Stimulated activated CD4-positive, alpha-beta T cell treated with anti-CD3 and anti-CD28 coated beads, Interleukin-2, amount 100 ng/mL, for 24 hours (primary cell): ENCODE measurements at regions not wholly inside any gene's neighbourhood (a gene's known extent, or its start where the extent isn't known, plus 50 kb on each side); places are given as distances from the start of the nearest gene placed in this dataset.

Experiments used
- DNase-seq, 2 donors: peaks; one replicate each; pipeline ENCODE4 v3.0.0-alpha.2; 2020

DNA sequence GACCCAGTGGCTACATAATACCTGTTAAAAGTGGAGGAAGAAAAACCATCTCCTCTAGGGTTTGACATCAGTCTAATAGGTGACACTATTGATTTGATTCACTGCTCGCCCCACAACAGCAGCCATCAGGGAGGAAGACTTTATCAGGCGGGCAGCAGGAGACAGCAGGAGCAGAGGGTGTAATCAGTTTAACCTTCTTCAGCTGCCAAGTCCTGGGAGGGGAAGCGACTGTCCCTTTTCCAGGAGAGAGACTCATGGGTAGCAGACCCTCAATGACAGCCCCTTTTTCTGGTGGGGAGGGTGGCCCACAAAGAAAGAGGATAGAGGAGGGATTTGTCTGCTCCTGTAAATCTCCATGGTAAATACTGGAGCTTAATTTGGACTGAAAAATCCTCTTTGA is 291.8 kb downstream of the HAPSTR1 start:
- DNase-seq, result no peak

DNA sequence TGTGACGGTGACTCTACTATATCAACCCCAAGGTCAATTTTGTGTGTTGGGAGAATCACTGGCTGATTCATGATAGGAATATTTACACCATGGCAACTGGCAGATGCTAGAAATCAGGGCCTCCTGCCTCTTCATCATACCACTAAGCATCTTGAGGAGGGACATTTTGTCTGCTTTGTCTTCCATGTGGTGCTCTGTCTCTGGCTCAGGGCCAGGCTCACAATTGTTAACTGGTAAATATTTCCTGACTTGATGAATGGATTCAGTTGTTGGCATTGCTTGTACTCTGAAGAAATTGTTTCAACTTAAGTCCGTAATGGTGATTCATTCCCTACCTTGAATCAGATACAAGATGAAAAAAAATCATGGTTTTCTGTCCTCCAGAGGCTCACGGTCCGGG is 292.7 kb downstream of the HAPSTR1 start:
- DNase-seq, result no peak

DNA sequence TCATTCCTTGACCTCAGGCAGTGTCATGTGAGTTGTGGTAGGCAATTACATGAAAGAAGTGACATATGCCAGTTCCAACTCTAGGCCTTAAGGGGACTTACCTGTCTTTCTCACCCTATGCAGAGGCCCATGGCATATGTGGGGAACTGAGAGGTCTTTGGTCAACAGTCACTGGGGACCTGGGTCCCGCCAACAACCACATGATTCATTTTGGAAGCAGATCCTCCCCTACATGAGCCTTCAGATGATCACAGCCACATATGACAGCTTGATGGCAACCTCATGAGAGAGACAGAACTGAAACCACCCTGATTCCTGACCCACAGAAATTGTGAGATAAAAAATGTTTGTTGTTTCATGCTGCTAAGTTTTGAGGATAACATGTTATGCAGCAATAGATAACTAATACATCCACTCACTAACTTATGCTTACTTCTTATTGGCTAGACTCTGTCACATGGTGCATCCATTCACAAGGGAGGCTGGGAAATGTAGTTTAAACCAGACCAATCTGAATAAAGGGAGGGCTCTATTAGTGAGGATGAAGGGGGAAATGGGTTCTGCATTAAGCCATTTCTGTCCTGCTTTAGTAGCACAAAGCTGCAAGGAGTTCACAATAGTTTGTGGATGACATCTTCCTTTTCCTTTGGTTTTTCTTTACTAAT is 298.2 kb downstream of the HAPSTR1 start:
- DNase-seq, result no peak

DNA sequence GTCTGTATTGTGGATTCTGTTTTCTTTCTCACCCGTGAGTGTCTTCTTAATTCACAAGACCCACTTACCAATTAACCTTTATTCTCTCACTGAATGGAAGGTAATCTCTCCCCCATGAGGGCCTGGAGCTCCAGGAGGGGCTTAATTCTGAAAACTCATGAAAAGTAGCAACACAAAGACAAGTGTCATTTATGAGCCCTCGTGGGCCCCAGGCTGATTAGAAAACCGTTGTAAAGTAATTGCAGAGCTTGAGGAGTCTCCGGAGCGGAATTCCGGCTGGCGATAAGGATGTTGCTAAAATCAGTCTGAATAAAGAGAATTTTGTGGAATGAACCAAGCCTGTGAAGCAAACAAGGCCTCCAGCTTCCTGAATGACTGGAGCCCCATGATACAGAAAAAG is 301.5 kb downstream of the HAPSTR1 start:
- no peak for DNase-seq

DNA sequence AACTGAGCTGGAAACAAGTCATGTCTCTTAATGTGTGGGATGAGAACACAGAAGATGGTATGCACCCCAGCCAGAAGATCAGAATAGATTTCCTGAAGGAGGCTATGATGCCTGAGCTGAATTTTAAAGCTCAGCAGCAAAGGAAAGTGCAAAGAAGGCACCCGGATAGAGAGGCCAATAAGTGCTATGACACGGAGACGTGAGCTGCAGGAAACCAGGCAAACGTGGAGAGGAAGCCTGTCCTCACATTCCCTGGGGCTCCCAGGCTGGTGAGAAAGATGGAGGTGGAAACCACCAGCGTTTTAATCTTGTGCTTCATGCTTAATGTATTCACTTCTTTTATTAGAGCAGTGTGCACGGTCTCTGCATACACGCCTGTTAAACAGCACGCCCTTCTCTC is 302.1 kb downstream of the HAPSTR1 start:
- no peak for DNase-seq

DNA sequence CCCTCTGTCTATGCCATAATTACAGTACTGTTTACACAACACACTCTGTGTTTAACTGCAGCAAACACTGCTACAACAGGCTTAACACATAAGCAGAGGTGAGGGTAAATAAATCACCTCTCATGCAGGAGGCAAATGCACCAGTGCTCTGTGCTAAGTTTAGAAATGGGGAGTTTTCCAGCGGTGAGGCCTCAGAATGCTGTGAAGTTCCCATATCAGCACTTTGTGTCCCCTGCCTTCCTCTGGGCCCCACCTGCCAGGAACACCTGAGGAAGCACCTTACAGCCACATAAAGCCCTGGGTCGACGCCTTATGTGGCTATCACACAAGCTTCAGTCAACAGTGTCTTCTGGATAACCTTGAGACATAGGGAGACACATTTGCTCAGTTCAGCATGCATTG is 304.5 kb downstream of the HAPSTR1 start:
- DNase-seq, result no peak

DNA sequence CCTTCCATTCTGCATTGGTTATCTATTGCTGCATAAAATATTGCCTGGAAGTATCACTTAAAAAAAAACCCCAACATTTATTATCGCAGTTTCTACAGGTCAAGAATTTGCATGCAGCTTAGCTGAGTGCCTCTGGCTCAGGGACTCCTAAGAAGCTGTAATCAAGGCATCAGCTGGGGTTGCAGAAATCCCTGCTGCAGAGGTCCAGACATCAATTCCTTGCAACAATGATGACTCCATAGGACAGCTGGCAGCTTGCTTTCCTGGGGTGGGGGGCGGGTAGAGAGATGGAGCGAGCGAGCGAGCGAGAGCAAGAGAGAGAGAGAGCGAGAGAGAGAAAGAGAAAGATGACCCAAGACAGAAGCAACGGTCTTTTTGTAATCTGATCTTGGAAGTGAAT is 308.1 kb downstream of the HAPSTR1 start:
- no peak for DNase-seq

DNA sequence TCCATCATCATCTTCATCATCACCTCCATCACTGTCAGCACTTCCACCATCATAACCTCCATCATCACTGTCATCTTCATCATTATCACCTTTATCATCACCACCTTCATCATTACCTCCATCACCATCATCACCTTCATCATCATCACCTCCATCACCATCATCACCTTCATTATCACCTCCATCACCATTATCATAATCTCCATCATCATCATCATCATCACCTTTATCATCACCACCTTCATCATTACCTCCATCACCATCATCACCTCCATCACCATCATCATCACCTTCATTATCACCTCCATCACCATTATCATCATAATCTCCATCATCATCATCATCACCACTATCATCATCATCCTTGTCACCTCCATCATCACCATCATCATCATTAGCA is 309.7 kb downstream of the HAPSTR1 start:
- no peak for DNase-seq

DNA sequence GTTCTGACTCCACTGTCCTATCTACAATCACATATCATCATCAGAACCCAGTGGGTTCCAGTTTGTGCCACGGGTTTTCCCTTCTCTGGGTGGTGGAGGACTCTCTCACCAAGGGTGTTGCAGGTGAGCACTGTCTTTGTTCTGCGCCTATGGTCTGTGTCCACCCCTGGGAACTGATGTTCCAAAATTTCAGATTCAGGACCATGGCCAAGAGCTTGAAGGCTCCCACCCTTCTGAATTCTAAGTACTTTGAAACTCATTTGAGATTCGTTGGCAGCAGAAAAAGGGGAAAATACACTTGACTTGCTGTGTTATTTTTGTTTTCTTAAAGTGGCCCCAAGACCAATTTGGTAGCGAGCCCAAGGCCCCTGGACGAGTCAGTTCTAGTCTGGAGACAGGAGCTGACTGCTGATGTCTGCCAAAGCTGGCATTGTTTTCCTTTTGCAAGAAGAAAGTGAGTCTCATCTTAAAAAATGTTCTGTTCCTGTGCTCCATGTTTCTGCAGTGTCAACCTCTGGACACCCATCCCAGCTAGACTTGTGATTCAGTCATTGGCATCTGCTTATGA is 310.9 kb downstream of the HAPSTR1 start:
- DNase-seq, result no peak

DNA sequence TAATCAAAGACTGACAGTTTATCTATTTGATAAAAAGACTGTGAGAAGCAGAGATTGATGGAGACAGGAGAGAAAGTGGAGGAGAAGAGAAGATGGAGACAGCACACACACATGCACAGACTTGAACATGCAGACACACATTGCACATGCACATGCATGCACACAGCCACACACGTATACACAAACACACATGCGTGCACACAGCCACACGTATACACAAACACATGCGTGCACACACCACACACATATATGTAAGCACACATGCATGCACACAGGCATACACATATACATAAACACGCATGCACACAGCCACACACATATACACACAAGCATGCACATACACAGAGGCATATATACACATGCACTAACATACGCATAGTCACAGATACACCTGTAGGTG is 313.4 kb downstream of the HAPSTR1 start:
- DNase-seq, result no peak

DNA sequence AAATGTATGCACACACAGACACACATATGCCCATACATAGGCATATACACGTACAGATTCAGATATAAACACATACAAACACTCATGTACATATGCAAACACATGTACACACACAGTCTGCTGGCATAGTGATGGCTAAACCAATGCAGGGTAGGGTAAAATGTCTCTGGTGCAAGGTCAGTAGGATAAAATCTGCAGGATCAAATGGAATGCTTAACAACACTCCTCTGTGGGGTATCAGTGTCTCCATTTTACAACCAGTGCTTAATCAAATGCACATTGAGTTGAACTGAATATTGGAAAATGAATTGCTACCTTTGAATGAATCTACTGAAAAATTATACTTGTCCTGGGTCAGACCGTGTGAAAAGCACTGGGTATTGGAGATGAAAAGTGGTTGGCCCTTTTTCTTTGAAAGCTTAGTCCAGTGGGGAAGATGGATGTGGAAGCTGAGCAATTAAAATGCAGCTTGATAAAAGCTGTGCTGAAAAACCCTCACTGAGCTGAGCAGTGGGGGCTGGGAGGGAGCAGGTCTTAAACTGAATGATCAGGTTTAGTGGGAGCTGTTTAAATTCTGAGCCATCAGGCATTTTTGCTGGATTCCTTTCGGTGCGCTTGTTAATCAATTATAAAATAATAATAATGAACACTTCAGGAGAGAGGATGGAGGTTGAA is 314.7 kb downstream of the HAPSTR1 start:
- no peak for DNase-seq

DNA sequence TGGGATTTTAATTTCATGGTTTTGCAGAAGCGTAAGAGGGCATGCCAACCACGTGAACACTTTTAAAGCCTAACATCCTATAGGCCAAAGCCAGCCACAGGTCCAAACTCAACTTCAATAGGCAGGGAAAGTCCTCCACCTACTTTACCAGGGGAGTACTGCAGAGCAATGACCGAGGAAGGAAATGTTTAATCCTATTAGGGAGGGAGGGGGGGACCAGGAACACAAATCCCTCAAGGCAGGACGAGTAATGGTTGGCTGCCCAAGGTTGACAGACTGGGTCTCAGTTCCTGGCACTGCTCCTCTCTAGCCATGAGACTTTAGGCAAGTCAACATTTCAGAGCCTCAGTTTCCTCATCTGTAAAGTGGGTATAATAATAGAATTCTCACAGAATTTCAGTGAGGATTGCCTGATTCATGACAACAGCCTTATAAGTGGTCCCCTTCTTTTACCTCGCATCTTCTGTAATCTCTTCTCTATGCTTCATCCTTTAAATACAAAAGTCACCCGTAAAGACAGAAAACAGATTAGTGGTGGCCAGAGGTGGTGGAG is 315.8 kb downstream of the HAPSTR1 start:
- DNase-seq, result no peak

DNA sequence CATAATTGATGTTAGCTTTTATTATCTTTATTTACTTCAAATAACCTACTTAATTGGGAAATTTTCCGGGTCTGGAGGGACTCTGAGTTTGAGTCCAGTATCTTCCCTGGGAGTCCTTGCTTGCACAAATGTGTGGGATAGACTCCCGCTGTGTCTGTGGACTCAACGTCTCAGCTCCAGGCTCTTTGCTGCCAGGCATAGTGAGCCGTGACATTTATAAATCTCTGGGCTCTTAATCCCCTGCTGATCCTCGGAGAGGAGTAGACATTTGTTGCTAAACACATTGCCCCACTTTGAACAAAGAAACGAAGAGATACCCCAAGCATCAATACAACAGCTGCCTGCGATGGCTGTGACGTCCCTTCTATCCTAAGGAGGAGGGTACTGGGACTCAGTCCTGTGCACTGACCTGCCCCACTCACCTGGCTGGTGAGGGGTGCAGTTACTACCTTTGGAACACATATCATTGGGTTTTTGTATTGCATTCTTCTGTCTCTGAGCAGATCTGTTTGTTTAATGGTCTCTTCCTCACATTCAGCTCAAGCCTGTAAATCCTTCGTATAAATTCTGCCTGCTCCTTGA is 316.9 kb downstream of the HAPSTR1 start:
- no peak for DNase-seq

DNA sequence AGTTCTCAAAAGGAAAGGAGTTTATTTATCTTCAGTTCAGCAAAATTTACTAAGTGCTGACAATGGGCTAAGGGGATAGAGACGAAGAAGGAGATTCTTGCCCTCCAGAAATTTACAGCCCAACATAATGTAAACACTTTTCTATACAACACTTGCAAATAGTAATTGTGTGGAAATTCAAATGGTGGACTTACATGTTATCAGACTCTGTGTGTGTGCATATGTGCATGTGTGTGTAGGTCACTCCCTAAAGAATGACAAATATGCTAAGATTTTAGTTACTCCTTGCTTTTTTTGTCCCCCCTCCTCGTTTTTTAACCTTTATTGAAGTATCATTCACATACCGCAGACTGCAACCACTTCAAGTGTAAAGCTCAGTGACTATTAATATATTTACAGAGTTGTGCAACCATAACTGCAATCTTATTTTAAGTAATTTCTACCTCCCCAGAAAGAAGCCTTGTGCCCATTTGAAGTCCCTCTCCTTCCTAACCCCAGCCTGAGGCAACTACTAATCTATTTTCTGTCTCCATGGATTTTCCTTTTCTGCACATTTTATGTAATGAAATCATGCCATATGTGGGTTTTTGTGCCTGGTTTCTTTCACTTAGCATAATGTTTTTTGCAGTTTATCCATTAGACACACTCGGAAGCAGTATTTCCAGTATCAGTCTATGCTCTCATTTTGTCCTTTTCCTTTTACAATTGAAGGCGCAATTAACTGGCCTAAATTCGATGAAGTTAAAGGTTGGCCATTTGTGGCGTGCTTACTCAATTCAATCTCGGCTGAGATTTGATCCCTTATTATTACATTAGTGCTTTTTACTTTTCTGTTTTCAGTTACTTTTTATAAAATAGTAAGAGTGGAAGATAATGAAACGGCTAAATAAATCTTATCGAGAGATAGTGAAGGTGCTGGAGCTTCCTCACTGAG is 318.4 kb downstream of the HAPSTR1 start:
- no peak for DNase-seq

DNA sequence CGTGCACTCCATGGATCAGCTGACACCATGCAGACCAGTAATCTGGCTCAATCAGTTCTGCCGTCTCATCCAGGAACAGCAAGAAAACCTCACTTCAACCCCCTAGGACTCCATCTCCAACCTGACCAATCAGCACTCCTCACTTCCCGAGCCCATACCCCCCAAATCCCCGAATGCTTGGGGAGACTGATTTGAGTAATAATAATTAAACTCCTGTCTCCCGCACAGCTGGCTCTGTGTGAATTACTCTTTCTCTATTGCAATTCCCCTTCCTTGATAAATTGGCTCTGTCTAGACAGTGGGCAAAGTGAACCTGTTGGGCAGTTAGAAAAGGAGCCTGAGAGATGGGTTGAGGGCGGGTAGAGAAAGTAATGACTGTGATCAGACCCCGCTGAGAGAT is 320.0 kb downstream of the HAPSTR1 start:
- no peak for DNase-seq

DNA sequence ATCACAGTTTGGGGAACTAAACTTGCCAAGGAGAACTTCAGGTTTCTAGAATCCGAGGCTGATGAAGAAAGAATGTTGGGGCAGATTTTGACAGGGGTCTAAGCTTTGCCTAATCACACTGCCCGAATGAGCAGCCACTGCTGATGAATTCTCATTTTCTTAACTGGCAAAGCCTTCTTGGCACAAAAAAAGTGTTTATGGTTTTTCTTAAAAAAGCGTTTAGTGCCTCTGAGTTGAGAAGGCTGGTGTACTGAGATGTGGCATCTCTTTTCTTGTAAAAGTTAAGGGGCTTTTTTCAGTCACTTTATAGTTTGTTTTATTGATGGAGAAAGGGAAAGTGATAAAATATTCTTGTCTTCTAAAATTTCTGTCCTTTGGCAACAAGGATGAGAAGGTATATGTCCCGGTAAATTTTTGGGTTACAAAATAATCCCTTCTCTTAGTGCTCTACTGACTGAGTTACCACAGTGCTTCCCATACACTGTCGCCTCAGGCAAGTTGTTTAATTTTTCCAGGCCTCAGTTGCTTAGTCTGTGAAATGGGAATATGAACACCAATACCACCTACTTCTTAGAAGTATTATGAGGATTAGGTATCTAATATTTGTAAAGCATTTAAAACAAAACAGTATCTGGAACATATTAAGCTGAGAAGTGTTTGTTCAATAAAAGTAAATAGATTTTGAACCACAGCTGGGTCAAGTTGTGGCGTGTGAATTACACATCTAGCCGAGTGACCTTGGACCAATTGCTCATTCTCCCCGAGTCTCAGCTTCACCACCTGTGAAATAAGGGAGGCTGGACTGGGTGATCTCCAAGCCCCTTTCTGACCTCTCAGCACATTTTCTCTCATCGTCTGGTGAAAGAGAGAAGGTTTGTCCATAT is 320.8 kb downstream of the HAPSTR1 start:
- no peak for DNase-seq

DNA sequence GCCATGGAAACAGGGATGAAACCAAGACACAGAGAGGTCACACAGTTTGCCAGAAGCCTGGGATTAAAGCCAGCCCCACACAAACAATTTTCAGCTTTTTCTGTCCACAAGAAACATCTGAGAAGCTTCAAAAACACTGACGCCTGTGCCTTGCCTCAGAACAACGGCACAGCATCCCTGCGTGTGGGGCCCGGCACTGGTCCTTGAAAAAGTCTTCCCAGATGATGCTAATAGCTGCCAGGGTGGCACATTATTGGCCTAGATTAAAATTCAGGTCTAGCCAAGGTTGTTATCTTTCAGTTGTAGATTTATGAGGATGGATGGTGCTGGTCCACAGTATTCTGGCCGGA is 321.4 kb downstream of the HAPSTR1 start:
- no peak for DNase-seq

DNA sequence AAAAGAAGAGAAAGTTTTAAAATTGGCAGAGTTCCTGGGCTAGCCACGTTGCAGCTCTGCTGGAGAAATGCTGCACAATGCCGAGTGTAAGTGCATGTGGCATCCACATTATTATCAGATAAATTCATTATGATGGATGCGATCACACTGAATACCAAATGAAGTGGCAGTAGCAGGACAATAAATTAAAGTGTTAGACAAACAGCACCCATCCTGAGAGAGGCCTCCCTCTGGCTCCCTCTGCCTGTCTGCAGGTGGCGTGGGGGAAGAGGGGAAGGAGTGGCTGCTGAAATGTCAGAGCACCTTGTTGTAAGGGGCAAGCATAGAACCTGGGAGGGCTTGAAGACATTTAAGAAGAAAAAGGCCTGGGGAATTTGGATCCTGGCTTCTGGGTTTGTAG is 324.1 kb downstream of the HAPSTR1 start:
- no peak for DNase-seq

DNA sequence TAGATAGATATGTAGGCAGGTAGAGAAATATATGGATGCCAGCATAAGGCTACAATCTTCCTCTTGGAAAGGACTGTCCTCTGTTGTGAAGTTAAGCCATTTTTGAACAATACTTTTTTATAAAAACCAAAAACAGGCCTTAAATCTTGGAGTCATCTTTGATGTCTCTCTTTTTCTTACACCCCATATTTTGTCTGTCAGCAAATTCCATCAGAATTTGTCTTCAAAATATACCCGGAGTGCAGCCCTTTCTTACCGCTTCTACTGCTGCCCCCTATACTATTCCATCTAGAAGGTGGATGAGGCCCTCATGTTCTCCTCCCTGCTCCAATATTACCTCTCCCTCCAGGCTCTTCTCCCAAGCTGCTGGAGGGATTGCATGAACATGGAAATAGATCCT is 326.5 kb downstream of the HAPSTR1 start:
- DNase-seq, result no peak

DNA sequence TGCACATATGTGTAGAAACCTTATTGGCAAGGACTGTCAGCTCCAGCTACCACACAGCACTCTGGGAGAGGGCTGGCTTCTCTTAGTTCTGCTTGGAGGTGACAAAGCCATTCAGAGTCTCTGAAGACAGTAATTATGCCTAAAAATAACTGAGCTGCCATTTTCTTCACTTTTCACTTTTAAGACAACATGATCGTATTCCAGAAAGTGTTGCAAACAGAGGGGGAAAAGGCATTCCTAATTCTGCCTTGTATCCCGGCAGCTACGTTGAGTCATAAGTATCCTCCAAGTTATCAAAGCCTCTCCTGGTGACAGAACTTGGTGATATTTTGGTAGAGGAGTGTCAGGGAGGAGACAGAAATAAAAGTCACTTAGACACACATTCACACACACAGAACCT is 327.7 kb downstream of the HAPSTR1 start:
- no peak for DNase-seq

DNA sequence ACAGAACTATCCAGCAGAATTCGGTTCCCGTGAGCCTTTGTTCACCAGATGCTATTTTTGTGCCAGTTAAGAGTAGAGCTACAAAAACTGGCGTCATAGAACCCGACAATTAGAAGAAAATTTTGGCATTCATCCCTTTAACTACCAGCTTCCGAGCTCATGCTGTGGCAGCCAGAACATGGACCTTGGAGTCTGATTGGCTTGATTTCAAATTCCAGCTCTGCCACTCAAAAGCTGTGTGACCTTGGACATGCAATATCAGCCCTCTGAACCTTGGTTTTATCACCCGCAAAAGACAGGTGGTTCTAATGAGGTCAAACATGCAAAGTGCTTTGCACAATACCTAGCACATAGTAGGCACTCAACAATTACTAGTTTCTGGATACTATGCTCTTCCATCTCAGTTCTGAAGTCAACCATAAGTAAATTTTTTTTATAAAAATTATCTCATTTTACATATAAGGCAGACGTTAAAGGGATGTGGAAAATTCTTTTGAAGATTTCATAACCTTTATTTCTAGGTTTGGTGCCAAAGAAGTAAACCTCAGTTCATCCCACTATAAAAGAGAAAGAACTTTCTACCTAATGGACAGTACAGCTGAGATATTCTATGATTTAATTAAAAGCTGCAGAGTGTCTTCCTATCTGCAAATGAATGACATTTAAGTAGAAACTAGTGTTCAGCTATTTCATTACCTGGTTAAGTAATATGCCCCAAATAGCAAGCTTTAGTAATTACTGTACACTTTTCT is 331.5 kb downstream of the HAPSTR1 start:
- DNase-seq, result no peak
